Left colon (tissue), 2 donors: ENCODE measurements at regions not wholly inside any gene's neighbourhood (a gene's known extent, or its start where the extent isn't known, plus 50 kb on each side); places are given as distances from the start of the nearest gene placed in this dataset.
"Not testable (repeated sequence)": the region's sequence is repeated elsewhere in the genome, so short reads cannot be mapped to it uniquely, and the experiment has no call there.

Experiments
- ATAC-seq: fragments of 200-7000 bp; cut with Tn5 transposase; one replicate; pipeline ENCODE4 v1.9.1; 2020; ENCODE audit warnings: mild to moderate bottlenecking, moderate library complexity
- DNase-seq, 2 donors: peaks; one replicate each; pipeline ENCODE4 v3.0.0-alpha.2; 2020
- intact Hi-C, 2 donors: fragments of 100-400 bp; cut with DNase I in 1 of 2; cut with micrococcal nuclease in 1 of 2; formaldehyde crosslinking; loops; one replicate each; pipeline versions ENCODE4 v1.11.2 to v1.14.0; 2022; cut with DNase I, micrococcal nuclease
- donor health status: DM: no; HTN: no; CAD: no.
- donor health status: DM: yes; HTN: yes; CAD: no.

DNA sequence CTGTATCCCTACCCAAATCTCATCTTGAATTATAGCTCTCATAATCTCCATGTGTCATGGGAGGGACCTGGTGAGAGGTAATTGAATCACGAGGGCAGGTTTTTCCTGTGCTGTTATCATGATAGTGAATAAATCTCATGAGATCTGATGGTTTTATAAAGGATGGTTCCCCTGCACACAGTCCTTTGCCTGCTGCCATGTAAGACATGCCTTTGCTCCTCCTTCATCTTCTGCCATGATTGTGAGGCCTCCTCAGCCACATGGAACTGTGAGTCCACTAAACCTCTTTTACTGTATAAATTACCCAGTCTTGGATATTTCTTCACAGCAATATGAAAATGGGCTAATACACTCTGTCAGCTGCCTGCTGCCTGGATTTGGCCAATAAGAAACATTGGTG is 133.8 kb upstream of the POU3F1 start:
- intact Hi-C loops, DNase-seq, ATAC-seq: not testable (repeated sequence)

DNA sequence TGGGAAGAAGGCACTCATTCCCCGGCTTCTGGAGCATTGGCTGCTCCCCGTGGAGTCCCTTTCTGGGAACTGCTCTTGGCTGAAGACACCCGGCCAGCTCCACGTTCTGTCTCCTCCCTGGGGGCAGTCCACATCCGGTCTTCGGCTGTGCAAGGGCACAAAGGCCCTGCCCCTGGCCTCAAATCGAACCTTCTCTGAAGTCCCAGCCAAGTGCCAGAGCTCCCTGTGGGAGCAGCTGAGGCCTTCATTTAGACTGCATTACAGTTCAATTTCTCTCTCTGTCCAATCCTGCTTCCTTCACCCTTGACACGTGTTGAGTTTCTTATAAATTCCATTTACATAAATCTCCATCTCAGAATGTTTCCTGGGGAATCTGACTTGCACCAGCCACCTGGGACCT is 132.9 kb upstream of the POU3F1 start:
- intact Hi-C loops, result no loop called here
- DNase-seq, result no peak
- ATAC-seq, result no peak

DNA sequence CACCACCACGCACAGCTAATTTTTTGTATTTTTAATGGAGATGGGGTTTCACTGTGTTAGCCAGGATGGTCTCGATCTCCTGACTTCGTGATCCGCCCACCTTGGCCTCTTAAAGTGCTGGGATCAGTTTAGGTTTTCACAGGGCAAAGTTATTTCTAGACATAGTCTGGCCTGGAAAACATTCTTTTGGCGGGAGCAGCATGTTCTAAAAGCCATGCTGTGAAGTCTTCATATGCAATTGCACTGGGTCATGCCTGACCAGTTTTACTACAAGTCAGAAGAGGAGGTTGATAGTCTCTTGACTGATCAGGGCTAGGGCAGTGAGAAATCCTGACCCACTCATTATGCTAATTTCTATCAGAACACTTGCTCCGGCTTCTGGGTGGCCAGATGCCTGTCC is 131.6 kb upstream of the POU3F1 start:
- ATAC-seq, result no peak

DNA sequence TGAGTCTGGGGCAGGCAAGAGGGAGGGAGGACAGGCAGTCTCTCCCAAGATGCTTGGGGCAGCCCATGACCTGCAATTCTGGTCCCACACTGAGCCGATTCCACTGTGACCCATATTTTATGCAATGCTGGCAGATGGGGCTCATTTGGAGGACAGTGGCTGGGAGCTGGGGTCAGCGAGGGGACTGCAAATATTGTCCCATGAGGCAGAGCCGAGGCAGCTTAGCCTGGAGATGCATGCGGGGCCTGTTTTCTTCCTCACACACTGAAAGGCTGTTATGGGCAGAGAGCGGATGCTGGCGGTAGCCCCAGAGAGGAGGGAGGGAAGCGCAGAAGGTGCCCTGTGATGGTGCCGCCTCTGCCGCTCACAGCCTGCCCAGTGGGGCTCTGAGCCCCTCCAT is 128.5 kb upstream of the POU3F1 start:
- DNase-seq (no peak), ATAC-seq (no peak)
- intact Hi-C loops, result no loop called here

More for the DNA sequence above, 131.6 kb upstream of the POU3F1 start:
- intact Hi-C loops, result no loop called here
- no peak for DNase-seq

DNA sequence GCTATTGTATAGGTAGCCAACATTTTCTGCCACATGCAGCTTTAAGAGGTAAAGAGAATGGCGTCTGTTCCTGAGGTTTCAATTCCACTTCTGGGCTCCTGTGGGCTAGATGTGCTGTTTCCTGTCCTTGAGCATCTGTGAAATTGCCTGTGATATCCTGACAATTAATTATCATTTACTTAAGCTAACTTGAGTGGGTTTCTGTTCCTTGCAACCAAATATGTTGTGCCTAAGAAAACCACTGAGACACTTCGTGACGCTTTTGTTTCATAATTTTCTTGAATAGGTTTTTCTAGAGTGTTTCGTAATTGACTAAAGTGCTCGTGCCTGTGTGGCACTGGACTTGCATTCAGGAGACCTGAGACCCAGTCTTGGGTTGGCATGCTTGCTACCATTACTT is 127.3 kb upstream of the POU3F1 start:
- ATAC-seq (no peak), DNase-seq (no peak)
- intact Hi-C loops, result no loop called here

DNA sequence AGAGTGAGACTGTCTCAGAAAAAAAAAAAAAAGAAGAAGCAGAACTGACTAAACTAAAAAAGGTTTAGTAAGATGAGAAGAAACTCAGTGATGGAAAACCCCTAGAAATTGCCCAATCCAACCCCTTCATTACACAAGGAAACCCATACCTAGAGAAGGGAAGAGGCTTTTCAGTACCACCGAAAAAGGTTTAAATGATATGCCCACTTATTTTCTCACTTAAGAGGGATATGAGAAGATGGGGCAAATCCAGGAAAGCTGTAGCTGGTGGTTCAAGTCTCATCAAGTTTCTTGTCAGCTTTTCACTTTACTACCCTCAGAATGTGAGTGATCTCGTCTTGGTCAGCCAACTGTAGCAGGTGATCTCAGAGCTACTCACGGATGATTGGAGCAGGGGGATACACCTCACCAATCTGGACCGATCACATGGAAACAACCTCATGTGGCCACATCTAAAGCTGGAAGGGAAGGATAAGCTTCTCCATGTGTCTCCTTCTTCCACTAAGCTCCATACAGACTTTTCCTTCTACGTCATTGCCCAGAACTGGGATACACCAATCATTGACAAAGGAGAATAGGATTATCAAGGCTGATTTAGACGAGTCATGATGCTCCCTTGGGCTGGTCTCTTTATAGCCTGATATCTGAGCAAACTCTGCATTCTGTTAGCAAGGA is 126.7 kb upstream of the POU3F1 start:
- DNase-seq (no peak), ATAC-seq (no peak)
- intact Hi-C loops, result no loop called here

DNA sequence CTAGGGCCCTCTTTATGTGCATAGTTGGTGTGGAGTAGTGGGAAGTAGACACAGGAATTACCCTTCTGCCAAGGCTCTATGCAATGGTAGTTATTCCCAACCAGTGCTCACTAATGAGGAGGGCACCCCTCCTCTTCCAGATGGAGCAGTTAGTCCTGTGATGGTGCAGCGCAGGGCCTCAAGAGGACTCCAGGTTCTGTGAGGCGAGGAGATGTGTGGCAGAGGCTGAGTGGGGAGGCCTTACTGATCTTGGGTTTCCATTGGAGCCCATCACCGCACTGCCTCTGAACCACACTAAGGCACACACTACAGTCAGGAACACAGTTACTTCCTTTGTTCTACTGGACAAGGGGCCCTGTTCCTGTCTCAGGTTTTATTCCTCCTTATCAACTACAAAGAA is 122.5 kb upstream of the POU3F1 start:
- ATAC-seq (no peak), DNase-seq (no peak)

DNA sequence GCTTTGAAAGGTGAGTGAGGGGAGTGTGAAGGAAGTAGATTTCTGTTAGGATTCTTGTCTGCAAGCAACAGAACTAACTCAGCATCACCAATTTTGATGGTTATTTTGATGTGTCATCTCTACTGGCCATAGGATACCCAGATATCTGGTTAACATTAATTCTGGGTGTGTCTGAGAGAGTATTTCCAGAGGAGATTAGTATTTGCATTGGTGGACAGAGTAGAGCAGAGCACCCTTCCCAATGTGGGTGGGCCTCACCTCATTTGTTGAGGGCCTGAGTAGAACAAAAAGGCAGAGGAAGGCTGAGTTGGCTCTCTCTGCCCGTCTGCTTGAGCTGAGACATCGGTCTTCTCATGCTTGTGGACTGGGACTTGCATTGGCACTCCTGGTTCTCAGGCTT is 121.8 kb upstream of the POU3F1 start:
- intact Hi-C loops, result no loop called here
- DNase-seq, result no peak
- ATAC-seq, result no peak

More for the DNA sequence above, 122.5 kb upstream of the POU3F1 start:
- intact Hi-C loops, result no loop called here

DNA sequence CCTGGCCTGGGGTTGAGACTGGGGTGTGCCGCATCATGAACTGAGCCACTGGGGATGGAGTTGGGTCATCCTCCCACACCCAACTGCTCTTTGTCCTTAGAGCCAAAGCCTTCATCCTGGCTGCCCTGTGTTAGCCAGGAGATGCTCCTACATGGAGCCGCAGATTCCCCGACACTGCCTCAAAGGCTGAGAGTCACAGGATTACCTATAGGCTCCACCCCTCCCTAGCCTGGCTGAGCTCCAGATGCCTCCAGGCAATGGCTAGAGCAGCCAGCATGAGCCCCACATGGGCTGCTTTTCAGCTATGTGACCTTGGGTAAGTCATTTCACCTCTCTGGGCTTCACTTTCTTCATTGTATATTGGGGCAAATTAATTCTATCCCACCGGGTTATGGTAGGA is 119.9 kb upstream of the POU3F1 start:
- intact Hi-C loops, result no loop called here
- ATAC-seq (no peak), DNase-seq (no peak)

DNA sequence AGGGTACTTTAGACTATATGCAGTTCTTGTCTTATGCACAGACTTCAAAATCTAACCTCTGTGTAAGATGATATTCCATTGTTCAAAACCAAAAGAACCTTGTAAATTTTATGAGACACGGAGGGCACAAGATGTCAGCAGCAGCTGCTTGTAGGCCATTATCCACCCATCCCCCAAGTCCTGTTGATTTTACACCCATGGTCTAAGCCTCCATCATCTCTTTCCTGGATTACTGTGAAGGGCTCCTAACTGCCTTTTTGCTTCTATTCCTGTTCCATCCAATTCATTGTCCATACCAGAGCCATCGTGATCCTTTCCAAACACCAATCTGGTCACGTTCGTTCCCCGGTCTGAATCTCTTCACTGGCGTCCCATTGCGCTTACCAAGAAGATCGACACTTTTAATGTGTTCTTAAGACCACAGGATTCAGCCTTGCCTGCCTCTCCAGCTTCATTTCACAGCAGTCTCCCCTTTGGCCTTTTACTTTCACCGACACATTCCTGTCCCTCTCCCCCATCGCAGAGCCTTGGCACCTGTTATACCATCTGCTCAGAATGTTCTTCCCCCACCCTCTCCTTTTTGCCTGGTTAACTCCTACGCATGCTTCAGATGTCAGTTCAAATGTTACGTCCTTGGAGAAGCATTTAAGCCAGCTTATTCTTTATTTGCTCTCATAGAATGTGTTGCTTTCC is 107.3 kb upstream of the POU3F1 start:
- DNase-seq (no peak), ATAC-seq (no peak)
- intact Hi-C loops, result no loop called here

DNA sequence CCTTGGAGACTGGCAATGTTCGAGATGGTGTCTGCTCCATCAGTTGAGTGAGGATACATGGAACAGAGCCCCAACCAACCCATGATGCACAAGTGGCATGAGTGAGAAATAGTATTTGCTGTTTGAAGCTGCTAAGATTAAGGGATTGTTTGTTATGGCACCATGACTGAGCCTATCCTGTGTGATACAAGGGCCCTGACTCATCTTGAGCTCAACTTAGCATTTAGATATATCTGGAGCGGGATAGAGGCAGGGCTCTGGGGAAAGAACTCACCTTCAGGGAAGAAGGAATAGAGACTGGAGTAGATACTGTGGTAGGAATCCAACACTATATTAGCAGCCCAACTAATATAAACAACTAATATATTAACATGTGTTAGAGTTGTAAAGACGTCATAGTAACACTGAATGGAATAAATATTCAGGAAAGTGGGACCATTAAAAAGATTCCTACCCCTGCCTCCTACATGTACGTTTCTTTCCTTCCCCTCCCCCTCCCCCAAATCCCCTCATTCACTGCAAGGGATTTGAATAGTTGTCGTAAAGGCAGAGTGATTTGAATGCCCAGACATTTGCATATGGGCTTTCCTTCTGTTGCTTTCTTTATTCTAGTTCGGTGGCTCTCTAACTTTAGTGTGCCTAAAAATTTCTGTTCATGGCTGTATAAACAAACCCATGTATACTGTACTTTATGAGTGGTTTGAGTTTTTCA is 106.6 kb upstream of the POU3F1 start:
- ATAC-seq (no peak), DNase-seq (no peak)
- intact Hi-C loops, result no loop called here

DNA sequence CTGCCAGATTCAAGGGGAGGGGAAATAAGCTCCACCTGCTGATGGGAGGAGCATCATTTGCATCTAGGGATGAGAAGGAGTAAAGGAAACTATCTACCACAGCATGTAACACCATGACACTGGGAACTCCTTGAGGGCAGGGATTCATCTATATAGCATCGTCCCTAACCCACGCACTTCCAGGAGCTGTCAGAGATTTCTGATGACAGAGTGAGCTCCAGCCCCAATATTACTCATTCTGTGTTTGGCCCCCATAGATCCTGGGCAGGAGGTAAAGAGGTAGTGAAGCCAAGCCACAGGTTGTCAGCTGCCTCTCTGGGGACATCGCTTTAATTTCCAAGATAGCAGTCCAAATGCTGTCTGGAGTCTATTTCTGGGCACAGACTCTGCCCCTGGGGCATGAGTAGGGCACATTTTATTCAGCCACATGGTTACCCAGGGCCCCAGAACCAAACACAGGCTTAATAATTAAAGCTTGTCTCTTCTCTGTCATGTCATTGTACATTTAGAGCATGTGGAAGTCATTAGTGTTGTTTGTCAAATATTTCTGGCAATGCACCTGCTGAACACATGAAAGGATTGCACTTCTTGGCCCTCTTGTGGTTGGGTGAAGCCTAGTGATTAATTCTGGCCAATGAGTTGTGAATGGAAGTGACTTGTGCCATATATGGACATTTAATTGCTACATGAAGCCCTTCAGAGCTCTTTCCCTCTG is 105.9 kb upstream of the POU3F1 start:
- intact Hi-C loops, result no loop called here
- ATAC-seq (no peak), DNase-seq (no peak)

DNA sequence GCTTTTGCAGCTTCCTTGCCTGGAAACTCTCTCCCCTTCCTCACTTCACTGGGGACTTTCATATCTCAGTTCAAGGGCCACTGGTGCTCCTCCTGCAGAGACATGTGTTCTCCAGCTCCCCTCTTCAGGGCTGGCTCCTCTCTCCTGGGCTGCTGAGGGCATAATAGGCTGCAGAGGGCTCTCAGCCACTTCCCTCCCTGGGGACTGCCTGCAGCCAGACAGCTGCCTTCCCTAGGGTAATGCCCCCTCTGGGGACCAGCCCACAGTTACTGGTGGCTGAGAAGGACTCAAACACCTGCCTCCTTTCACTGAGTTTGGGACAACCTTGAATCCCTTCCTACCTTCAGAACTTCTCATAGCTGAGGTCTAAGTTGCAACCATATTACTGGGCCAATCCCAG is 104.8 kb upstream of the POU3F1 start:
- intact Hi-C loops, result no loop called here
- DNase-seq (no peak), ATAC-seq (no peak)

DNA sequence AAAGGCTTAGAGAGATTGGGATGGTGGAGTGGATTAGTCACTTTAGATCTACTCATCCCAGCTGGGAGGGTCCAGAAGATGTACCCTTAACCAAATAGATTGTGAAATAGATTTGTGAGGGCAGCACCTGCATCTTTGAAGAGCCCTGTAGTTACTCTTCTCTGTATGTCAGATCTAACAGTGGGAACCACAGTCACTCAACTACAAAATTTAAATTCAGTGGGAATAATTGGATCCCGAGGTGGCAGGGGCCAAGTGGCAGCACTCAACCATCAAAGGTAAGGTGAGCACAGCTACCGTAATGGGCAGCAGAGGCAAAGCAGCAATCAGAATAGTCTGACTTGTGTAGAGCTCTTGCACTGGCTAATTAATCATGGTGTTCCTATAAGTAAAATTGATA is 99.5 kb upstream of the POU3F1 start:
- DNase-seq, intact Hi-C loops, ATAC-seq: not testable (repeated sequence)

DNA sequence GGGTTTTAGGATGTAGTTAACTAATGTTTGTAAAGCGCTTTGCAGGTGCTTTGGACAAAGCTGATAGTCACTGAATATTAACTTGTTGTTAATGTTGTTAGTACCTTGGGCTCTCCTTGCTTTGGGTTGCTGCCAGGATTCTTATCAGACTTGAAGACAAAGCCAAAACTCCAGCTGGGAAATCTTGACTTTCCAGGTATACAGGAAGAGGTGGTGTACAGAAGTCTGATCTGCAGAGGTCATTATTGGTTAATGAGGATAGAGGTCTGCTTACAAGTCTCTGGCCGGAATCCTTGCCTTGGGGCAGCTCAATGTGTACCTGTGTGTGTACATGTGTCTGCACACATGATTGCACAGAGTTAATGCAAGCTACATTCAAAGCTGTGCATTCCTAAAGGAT is 96.0 kb upstream of the POU3F1 start:
- intact Hi-C loops, result no loop called here
- ATAC-seq (no peak), DNase-seq (no peak)

DNA sequence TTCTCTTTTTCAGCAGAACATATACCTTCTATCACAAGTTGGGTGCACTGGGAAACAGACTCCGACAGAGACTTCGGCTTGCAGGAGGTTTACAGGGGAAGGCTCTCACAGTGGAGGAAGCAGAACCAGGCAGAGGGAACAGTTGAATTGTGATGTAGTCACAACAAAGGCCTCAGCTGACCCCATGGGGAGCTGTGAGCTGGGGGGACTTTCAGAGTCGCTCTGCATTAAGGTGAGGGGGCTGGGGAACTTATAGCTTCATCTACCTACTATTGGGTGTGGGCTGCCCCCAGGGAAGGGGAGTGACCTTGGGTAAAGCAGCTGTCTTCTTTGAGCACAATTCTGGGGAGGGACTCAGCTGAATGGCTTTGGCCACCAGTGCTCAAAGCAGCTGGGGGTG is 94.9 kb upstream of the POU3F1 start:
- ATAC-seq, result no peak
- intact Hi-C loops, result no loop called here
- DNase-seq, result no peak

DNA sequence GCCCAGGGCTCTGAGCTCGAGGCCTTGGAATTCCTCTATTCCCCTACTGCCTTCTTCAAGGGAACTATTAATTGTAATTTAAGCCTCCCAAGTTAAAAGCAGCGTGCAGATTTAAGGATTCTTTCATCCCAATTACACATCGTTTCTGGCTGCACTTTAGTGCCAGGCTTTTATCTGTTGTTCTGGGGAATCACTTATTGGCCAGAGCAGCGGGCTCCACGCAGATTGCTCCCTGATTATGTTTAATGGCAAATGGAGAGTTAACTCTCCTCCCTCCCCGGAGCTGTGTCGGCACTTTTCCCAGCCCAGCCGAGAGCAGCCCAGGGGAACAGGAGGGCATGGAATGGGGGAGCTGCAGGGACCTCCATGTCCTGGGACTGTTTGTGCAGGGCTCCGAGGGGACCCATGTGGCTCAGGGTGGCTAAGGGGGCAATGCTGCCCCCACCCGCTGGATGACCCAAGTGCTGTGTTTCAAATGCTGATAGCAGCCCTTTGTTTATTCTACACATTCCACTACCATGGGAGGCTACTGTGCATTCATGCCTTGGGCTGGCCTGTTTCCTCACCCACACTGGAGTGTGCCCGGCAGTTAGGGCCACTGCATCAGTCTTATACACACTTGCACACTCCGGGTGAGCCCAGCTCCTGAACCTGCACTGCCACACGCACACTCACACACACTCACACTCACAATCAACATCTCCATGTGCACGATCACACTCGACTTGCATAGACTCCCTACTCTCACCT is 93.3 kb upstream of the POU3F1 start:
- DNase-seq, result no peak
- intact Hi-C loops, result no loop called here
- ATAC-seq, result no peak

DNA sequence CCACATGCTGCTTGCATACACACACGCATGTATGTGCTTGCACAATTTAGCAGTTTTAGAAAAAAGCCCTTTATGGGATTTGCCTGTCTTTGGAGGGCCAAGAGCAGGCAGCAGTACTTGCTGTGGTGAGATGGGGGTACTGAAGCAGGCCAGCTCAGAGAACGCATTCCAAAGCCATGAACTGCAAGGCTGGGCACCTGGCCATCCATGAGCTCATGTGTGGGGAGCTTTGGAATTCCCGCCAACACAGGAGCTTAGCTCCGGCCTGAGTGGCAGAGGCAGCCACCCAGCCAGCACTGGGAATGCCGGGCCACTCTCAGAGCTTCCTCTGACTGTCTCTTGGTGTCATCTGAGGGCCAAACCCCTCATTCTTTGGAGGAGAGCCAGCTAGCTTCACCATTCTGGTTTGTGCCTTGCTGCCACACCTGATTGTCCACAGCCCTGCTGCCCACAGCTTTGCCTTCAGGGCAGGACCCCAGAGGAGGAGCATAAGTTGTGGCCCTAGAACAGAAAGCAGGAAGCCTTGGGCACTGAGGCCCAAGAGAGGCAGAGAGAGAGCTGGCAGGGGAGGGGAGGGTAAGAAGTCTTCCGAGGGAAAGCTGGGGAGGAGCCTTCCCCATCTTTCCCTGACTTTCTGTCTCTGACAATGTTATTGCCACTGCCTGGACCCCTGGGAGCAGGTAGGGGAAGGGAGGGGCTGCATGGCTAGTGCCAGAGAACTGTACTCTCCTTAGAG is 92.1 kb upstream of the POU3F1 start:
- ATAC-seq, result peak; percentile 16
- intact Hi-C loops, result no loop called here
- peak; percentile 30 to 43 for DNase-seq
